CD14-positive monocyte (primary cell): ENCODE measurements at regions not wholly inside any gene's neighbourhood (a gene's known extent, or its start where the extent isn't known, plus 50 kb on each side); places are given as distances from the start of the nearest gene placed in this dataset.

Experiments used
- DNase-seq, 3 donors: peaks; one replicate each; pipeline ENCODE4 v3.0.0-alpha.2; 2011 to 2022
- H2AFZ ChIP-seq: 2 replicates; pipeline ENCODE4 v1.6.0; 2012; ENCODE audit warnings: mild to moderate bottlenecking, low read depth, low read length, inconsistent platforms; ENCODE audit not compliant: insufficient read depth, poor library complexity, severe bottlenecking
- H3K27ac ChIP-seq, 2 donors: 1 replicate in 1 of 2; 2 replicates in 1 of 2; pipeline ENCODE4 v1.5.1; 2012 to 2013; ENCODE audit warnings: low read length in 2 of 2, control low read depth in 1 of 2, inconsistent platforms in 1 of 2, low read depth in 1 of 2, mild to moderate bottlenecking in 1 of 2
- H3K27me3 ChIP-seq, 2 donors: one replicate each; pipeline versions ENCODE4 v1.6.0 to v1.6.1; 2011 to 2013; ENCODE audit warnings: low read length in 2 of 2; ENCODE audit not compliant: control insufficient read depth in 2 of 2, insufficient read depth in 2 of 2
- H3K36me3 ChIP-seq, 2 donors: replicated peaks in 1 of 2; 1 replicate in 1 of 2; 2 replicates in 1 of 2; pipeline versions ENCODE4 v1.5.1 to v1.6.1; 2012 to 2013; ENCODE audit warnings: low read length in 2 of 2, control low read depth in 1 of 2, inconsistent platforms in 1 of 2, mild to moderate bottlenecking in 1 of 2; ENCODE audit not compliant: insufficient read depth in 2 of 2, control insufficient read depth in 1 of 2
- H3K4me1 ChIP-seq, 2 donors: 1 replicate in 1 of 2; 2 replicates in 1 of 2; pipeline versions ENCODE4 v1.5.1 to v1.6.1; 2012 to 2013; ENCODE audit warnings: low read length in 2 of 2, control low read depth in 1 of 2, inconsistent platforms in 1 of 2, mild to moderate bottlenecking in 1 of 2, moderate library complexity in 1 of 2; ENCODE audit not compliant: insufficient read depth in 2 of 2, control insufficient read depth in 1 of 2
- H3K4me2 ChIP-seq: replicated peaks from 2 replicates; pipeline ENCODE3; 2012; ENCODE audit warnings: low read length, moderate library complexity, mild to moderate bottlenecking; ENCODE audit not compliant: poor library complexity, severe bottlenecking; ENCODE audit errors: extremely low read depth
- H3K4me3 ChIP-seq, 3 experiments: fragments of 200-600 bp in 1 of 3; sonication (generic) in 1 of 3; replicated peaks in 1 of 3; 1 replicate in 2 of 3; 2 replicates in 1 of 3; pipeline ENCODE4 v1.5.1; 2011 to 2013; ENCODE audit warnings: low read length in 3 of 3, mild to moderate bottlenecking in 3 of 3, control low read depth in 2 of 3, low read depth in 2 of 3, inconsistent platforms in 1 of 3, moderate library complexity in 1 of 3
- H3K79me2 ChIP-seq: 2 replicates; pipeline ENCODE4 v1.6.0; 2012; ENCODE audit warnings: mild to moderate bottlenecking, control low read depth, inconsistent platforms, low read length, moderate library complexity; ENCODE audit not compliant: insufficient read depth
- H3K9ac ChIP-seq: 2 replicates; pipeline ENCODE4 v1.6.0; 2017; ENCODE audit warnings: low read length, mild to moderate bottlenecking; ENCODE audit not compliant: insufficient read depth, poor library complexity, severe bottlenecking
- H3K9me3 ChIP-seq, 2 donors: replicated peaks in 1 of 2; 1 replicate in 1 of 2; 2 replicates in 1 of 2; pipeline versions ENCODE4 v1.5.1 to v1.6.1; 2012 to 2013; ENCODE audit warnings: low read length in 2 of 2, control low read depth in 1 of 2; ENCODE audit not compliant: control insufficient read depth in 1 of 2, insufficient read depth in 1 of 2
- H4K20me1 ChIP-seq: 2 replicates; pipeline ENCODE4 v1.6.0; 2012; ENCODE audit warnings: mild to moderate bottlenecking, low read length, control low read depth, moderate library complexity; ENCODE audit not compliant: insufficient read depth
- H3K27ac Mint-ChIP-seq, 7 donors: one replicate each; pipeline ENCODE4 v1.8.0; 2020; ENCODE audit warnings: mild to moderate bottlenecking in 7 of 7, mixed read lengths in 7 of 7, moderate library complexity in 6 of 7, inconsistent platforms in 2 of 7
- H3K27me3 Mint-ChIP-seq, 3 donors: one replicate each; pipeline ENCODE4 v1.8.0; 2021 to 2022; ENCODE audit warnings: low read depth in 3 of 3, mild to moderate bottlenecking in 3 of 3, mixed read lengths in 3 of 3, moderate library complexity in 3 of 3, inconsistent platforms in 1 of 3
- H3K36me3 Mint-ChIP-seq, 2 donors: one replicate each; pipeline ENCODE4 v1.8.0; 2020; ENCODE audit warnings: mixed read lengths in 2 of 2, inconsistent platforms in 1 of 2, mild to moderate bottlenecking in 1 of 2
- H3K4me1 Mint-ChIP-seq: one replicate; pipeline ENCODE4 v1.8.0; 2020; ENCODE audit warnings: mild to moderate bottlenecking, mixed read lengths
- H3K4me3 Mint-ChIP-seq, 2 donors: one replicate each; pipeline ENCODE4 v1.8.0; 2020; ENCODE audit warnings: mild to moderate bottlenecking in 2 of 2, mixed read lengths in 2 of 2, moderate library complexity in 1 of 2
- H3K9me3 Mint-ChIP-seq, 7 donors: one replicate each; pipeline ENCODE4 v1.8.0; 2020 to 2022; ENCODE audit warnings: mixed read lengths in 7 of 7, mild to moderate bottlenecking in 6 of 7, moderate library complexity in 6 of 7, inconsistent platforms in 2 of 7
- CTCF ChIP-seq: fragments of 200-600 bp; IDR thresholded peaks from one replicate; pipeline ENCODE4 v1.8.0; 2022; ENCODE audit warnings: antibody characterized with exemption, mild to moderate bottlenecking
- WGBS: methylation state at CpG from one replicate; pipeline ENCODE4 v1.1.5; 2013; ENCODE audit warnings: missing lambda C conversion rate; ENCODE audit not compliant: insufficient coverage; 5-methylcytosine and 5-hydroxymethylcytosine counted together
- intact Hi-C, 2 donors: fragments of 100-400 bp; cut with micrococcal nuclease; formaldehyde crosslinking; loops; one replicate each; pipeline versions ENCODE4 v1.15.0 to v1.15.1; 2023

GRCh38 chr1:37257646-37258045 is 216.7 kb upstream of the ZC3H12A start:
- Mint-ChIP-seq H3K27me3 (peaks cover 11 to 29% (median 14%) of the 10 kb centered on the region in 3 donors), H3K4me1 (no peaks in the 10 kb centered on the region), H3K36me3 (no peaks in the 10 kb centered on the region), H3K4me3 (no peak overlapping the region), H3K9me3 (peaks cover 0 to 4% (median 1%) of the 10 kb centered on the region in 7 donors), H3K27ac (no peak overlapping the region)
- no peaks in the 10 kb centered on the region for H3K4me1 ChIP-seq
- no peaks in the 10 kb centered on the region for H3K36me3 ChIP-seq
- H3K27me3 ChIP-seq: peaks cover 0 to 3% of the 10 kb centered on the region in 2 donors
- no peak for DNase-seq
- no peaks in the 10 kb centered on the region for H3K79me2 ChIP-seq
- H3K27ac ChIP-seq: no peak overlapping the region
- no peaks in the 10 kb centered on the region for H3K9me3 ChIP-seq
- H2AFZ ChIP-seq: no peak overlapping the region
- intact Hi-C loops: no loop called here
- H4K20me1 ChIP-seq: no peaks in the 10 kb centered on the region
- no peak overlapping the region for H3K4me3 ChIP-seq
- no peak overlapping the region for H3K4me2 ChIP-seq
- TF ChIP-seq CTCF: no peak
- H3K9ac ChIP-seq: no peak overlapping the region

- Histone ChIP-seq H3K9ac (no peak overlapping the region), H3K36me3 (no peaks in the 10 kb centered on the region), H3K27me3 (peaks cover 0 to 3% of the 10 kb centered on the region in 2 donors), H3K9me3 (no peaks in the 10 kb centered on the region), H4K20me1 (no peaks in the 10 kb centered on the region), H3K4me2 (no peak overlapping the region), H3K27ac (no peak overlapping the region), H2AFZ (no peak overlapping the region), H3K4me1 (no peaks in the 10 kb centered on the region), H3K4me3 (no peak overlapping the region), H3K79me2 (no peaks in the 10 kb centered on the region)
- no peak for TF ChIP-seq CTCF
- no peaks in the 10 kb centered on the region for H3K4me1 Mint-ChIP-seq
- 35% methylated on average over 4 of the region's 6 CpGs for WGBS
- intact Hi-C loops: no loop called here
- H3K27me3 Mint-ChIP-seq: peaks cover 11 to 27% (median 14%) of the 10 kb centered on the region in 3 donors
- no peak overlapping the region for H3K4me3 Mint-ChIP-seq
- no peak for DNase-seq
- peaks cover 0 to 4% (median 1%) of the 10 kb centered on the region in 7 donors for H3K9me3 Mint-ChIP-seq
- no peak overlapping the region for H3K27ac Mint-ChIP-seq
- no peaks in the 10 kb centered on the region for H3K36me3 Mint-ChIP-seq
These were observed 216.3 kb upstream of the ZC3H12A start for GRCh38 chr1:37258068-37258467.
